ENCODE measurements at regions not wholly inside any gene's neighbourhood (a gene's known extent, or its start where the extent isn't known, plus 50 kb on each side); places are given as distances from the start of the nearest gene placed in this dataset.

DNA sequence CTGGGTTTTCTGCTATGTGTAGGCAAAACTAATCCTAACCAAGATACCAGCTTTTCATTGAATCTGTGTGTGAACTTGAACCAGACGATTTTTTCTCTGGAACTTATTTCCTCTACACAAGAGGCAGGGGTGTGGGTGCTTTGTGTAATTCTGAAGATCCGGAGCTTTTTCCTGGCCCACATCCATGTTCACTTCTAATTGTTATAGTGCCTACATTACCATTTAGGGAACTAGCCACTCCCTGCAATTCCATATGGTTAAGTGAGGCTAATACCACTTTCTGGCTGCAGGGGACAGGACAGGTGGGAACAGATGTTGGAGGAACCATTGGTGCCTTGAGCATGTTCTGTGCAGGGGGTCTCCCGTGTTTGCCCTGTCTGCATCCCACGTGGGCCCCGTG, 83.4 kb upstream of the FMN2 start:
- in situ Hi-C loops (cut with HindIII; ENCODE audit: low sequenced_read_pairs), result no loop called here

GRCh38 chr1:240014051-240014450, 77.6 kb upstream of the FMN2 start:
- in situ Hi-C loops (cut with HindIII; ENCODE audit: low sequenced_read_pairs), result no loop called here

DNA sequence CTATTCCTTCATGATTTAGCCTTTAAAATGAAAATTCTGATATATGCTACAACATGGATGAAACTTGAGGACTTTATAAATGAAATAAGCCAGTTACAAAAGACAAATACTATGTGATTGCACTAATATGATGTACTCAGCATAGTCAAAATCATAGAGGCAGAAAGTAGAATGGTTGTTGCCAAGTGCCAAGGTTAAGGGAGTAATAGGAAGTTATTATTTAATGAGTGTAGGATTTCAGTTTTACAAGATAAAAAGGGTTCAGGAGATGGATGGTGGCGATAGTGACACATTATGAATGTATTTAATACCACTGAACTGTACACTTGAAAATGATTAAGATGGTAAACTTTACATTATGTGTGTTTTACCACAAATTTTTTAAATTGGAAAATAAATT, 73.1 kb upstream of the FMN2 start:
- in situ Hi-C loops (cut with HindIII; ENCODE audit: low sequenced_read_pairs), result no loop called here

DNA sequence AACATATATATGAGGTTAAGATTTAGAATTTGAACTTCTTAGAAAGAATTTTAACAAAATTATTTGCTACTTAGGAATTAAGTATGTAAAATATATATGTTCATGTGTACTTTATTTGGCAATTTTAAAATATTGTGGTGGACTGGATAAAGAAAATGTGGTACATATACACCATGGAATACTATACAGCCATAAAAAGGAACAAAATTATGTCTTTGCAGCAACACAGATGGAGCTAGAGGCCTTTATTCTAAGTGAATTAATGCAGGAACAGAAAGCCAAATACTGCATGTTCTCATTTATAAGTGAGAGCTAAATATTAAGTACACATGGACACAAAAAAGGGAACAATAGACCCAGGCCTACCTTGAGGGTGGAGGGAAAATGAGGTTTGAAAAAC, 72.2 kb upstream of the FMN2 start:
- in situ Hi-C loops (cut with HindIII; ENCODE audit: low sequenced_read_pairs), result no loop called here

DNA sequence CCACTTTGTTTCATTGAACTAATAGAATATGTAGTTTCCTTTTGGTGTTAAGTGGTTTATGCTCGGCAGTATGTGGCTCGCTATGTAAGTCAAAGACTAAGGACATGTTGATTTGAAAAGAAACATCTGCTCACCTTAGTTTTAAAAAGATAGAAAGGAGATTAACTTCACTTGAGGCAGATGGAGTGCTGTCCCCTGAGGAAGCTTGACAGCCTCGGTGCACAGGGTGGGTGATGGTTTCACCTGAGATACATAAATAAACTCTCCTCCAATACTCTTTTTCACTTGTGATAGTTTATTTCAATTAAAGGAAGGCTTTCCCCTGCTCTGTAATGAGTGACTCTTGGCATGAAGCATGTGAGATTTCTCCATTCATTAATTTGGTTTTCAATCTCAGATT, 70.8 kb upstream of the FMN2 start:
- in situ Hi-C loops (cut with HindIII; ENCODE audit: low sequenced_read_pairs), result no loop called here

DNA sequence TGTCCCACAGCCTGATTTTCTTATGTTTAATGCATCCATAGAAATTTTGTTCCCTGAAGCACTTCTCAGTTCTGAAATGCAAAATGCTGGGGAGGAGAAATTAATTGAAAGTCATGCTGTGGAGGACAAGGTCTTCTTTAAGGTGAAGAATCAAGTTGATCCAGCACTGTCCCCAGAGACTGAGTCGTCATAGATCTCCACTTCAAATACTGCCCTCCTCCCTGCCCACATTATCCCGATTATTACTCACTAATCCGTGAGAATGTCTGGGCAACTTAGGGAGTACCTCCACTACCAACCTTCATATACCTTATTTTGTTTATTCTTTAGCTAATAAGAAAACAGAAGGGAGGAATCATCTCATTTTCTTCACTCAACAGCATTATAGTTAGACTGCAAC, 70.0 kb upstream of the FMN2 start:
- in situ Hi-C loops (cut with HindIII; ENCODE audit: low sequenced_read_pairs), result no loop called here

- in situ Hi-C loops (cut with HindIII; ENCODE audit: low sequenced_read_pairs), result loop anchor here (5.0 kb wide), 4 partner anchors 50 to 250 kb away; no protein-coding TSS in a partner anchor
Observed at GRCh38 chr1:240027059-240027462, 64.6 kb upstream of the FMN2 start.

- in situ Hi-C loops (cut with HindIII; ENCODE audit: low sequenced_read_pairs), result loop anchor here (5.0 kb wide), 4 partner anchors 48 to 248 kb away; no protein-coding TSS in a partner anchor
Observed at GRCh38 chr1:240029418-240029817, 62.3 kb upstream of the FMN2 start.

DNA sequence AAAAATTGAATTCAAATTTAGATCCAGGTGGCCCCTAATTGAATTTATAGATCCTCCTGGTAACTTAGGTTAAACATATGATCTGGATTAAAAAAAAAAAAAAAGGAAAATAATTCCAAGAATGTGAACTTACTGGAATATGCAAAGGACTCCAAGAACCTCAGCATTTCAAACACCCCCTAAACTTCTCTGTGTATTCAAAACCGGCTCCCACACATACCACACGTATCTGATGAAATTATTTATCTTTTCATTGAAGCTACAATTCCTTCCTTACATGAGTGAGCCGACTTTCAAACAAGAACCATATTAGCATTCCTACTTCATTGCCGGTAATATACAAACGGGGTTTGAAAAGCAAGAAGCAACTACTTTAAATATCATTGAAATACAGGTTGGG, 61.4 kb upstream of the FMN2 start:
- in situ Hi-C loops (cut with HindIII; ENCODE audit: low sequenced_read_pairs), result no loop called here

GRCh38 chr1:240031009-240031408, 60.7 kb upstream of the FMN2 start:
- in situ Hi-C loops (cut with HindIII; ENCODE audit: low sequenced_read_pairs), result no loop called here

- in situ Hi-C loops (cut with HindIII; ENCODE audit: low sequenced_read_pairs), result no loop called here
Observed at GRCh38 chr1:240031414-240031813, 60.3 kb upstream of the FMN2 start.

DNA sequence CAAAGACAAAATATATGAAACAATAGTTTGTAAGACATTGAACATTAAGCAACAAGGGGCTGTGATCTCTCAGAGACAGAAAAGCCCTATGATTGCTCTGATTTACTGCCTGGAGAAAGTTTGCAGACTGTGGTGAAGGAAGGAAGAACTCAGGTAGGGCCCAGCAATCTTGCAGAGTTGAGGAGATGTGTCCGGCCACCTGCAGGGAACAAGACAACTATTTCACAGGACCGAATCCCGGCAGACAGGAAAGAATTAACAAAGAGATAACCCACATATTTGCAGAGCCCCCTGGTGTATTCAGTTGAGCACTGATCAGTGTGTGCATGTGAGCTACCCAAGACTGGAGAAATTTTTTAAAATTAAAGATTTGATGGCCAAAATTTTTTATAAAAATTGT, 58.3 kb upstream of the FMN2 start:
- in situ Hi-C loops (cut with HindIII; ENCODE audit: low sequenced_read_pairs), result no loop called here

DNA sequence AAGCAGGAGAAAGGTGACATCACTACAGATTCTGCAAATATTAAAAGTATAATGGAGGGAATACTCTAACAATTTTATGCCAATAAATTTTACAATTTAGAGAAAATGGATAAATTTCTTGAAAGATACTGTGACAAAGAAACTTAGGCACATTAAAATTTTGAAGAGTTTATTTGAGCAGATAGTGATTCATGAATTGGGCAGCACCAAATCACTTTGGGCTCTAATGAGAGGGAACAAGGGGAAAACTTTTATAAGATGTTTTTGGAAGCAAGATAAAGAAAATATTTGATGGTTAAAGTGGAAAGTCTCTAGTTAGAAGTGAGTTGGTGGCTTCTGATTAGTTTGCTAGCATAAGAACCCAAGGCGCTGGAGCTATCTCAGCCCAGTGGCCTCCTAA, 55.2 kb upstream of the FMN2 start:
- in situ Hi-C loops (cut with HindIII; ENCODE audit: low sequenced_read_pairs), result no loop called here

Data from endothelial cell of hepatic sinusoid (primary cell).